ENCODE measurements at regions not wholly inside any gene's neighbourhood (a gene's known extent, or its start where the extent isn't known, plus 50 kb on each side); places are given as distances from the start of the nearest gene placed in this dataset.

GRCh38 chr7:68222311-68222710 lies 1225.7 kb downstream of the TYW1 start:
- TF ChIP-seq CTCF (IDR thresholded peaks at IDR 0.05) = no peak
- TF ChIP-seq POLR2A (IDR thresholded peaks at IDR 0.05) = no peak
